Stimulated activated naive CD8-positive, alpha-beta T cell treated with anti-CD3 and anti-CD28 coated beads, Interleukin-15, amount 100 ng/mL, for 72 hours (primary cell): ENCODE measurements at regions not wholly inside any gene's neighbourhood (a gene's known extent, or its start where the extent isn't known, plus 50 kb on each side); places are given as distances from the start of the nearest gene placed in this dataset.

ENCODE experiments used
- ATAC-seq: fragments of 150-1000 bp; cut with Tn5 transposase; 2 replicates; pipeline ENCODE4 v1.10.0; 2021; ENCODE audit warnings: mild to moderate bottlenecking, moderate library complexity
- DNase-seq, 2 donors: peaks; one replicate each; pipeline ENCODE4 v3.0.0; 2021 to 2022
- H3K27ac Mint-ChIP-seq, 2 donors: one replicate each; pipeline ENCODE4 v1.8.0; 2022; ENCODE audit warnings: mild to moderate bottlenecking in 2 of 2, mixed read lengths in 2 of 2, moderate library complexity in 2 of 2
- H3K27me3 Mint-ChIP-seq: one replicate; pipeline ENCODE4 v1.8.0; 2022; ENCODE audit warnings: mixed read lengths
- H3K4me1 Mint-ChIP-seq: one replicate; pipeline ENCODE4 v1.8.0; 2022; ENCODE audit warnings: mild to moderate bottlenecking, mixed read lengths
- H3K4me3 Mint-ChIP-seq, 2 donors: one replicate each; pipeline ENCODE4 v1.8.0; 2022; ENCODE audit warnings: mild to moderate bottlenecking in 2 of 2, mixed read lengths in 2 of 2, moderate library complexity in 1 of 2
- H3K9me3 Mint-ChIP-seq, 2 donors: one replicate each; pipeline ENCODE4 v1.8.0; 2022; ENCODE audit warnings: mixed read lengths in 2 of 2

DNA sequence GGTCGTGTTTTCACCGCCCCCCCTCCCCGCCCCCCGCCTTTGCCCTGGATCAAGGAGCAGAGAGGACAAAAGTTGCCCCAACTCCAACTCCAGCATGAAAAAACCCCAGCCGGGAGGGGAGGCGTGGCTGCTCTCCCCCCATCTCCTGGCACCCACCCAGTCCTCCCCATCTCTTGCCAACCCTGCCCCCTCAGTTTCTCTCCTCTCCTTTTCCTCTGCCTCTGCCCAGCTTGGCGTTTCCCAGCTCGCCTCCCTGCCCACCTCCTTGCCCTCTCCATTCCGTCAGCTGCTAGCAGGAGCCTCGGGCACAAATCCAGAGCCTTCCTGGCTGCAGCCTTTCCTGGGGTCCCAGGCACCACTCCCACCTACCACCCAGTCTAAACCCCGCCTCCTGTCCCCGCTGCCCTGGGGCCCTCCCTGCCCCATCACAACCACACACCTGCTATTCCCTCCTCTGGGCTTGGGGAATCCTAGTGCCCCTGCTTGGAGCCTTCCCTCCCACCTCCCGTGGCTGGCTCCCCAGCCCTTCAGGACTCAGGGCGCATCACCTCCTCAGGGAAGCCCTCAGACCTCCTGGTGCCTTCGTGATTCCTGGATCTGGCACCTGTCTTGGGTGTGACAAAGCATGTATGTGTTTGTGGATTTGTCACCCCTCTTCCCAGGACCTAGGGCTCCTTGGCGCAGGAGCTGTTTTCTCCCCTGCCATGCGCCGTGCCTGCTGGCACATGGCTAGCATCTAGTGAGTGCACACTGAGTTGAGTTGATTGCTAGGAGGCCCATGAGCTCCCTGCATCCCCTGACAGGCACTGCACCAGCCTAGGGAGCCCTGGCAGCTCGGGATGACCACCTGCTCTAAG, 209.1 kb downstream of the TFCP2L1 start:
- H3K9me3 Mint-ChIP-seq, result no peaks in the 10 kb centered on the region
- no peaks in the 10 kb centered on the region for H3K4me1 Mint-ChIP-seq
- H3K27me3 Mint-ChIP-seq, result peaks cover 49% of the 10 kb centered on the region
- peak overlapping the region in 1 of 2 donors; percentile 17 for H3K4me3 Mint-ChIP-seq
- DNase-seq (no peak), ATAC-seq (no peak)
- H3K27ac Mint-ChIP-seq, result no peak overlapping the region

DNA sequence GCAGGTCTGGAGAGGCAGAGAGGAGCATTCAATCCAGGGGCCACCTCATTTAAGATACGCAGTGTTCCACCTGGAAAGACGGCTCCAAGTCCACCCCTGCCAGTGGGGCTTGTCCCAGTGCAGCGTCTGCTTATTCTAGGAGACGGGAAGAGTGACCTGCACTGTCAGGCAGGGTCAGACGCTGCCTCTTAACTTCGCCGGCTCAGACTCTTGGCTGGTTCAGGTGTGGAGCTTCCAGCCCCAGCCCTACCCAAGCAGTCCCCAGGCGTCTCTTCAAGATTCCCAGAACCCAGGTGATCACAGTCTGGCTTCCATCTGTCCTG, 208.5 kb downstream of the TFCP2L1 start:
- Mint-ChIP-seq H3K9me3 (no peaks in the 10 kb centered on the region), H3K4me1 (no peaks in the 10 kb centered on the region), H3K4me3 (no peak overlapping the region), H3K27me3 (peaks cover 49% of the 10 kb centered on the region), H3K27ac (no peak overlapping the region)
- ATAC-seq (no peak), DNase-seq (no peak)

DNA sequence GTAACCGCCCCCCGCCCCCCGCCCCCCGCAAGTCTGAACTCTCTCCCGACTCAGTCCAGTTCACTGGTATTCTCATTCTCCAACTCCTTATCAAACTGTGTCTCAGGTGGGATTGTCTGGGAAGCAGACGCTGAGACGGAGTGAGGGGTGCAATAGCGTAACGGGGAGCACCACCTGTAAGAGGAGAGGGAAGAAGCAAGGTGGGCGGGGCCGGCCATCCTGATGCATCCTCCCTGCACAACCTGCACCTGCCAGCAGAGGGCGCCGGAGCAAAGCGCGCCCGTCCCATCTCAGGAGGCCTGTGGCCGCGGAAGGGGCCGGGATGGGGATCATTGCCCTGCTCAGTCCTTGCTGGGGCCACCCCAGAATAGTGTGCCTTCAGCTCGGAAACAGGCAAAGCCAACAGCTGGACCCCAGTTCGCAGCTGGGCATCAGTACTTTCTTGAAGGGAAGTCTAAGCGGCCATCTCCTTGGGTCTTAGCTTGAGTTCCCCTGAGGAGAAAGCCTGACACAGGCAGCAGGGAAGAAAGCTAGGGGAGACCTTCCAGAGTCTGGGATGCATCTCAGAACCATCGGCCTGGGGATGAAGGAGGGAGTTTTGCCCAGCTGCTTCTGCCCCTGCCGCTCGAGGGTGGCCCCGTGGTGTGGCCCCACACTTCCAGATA, 208.0 kb downstream of the TFCP2L1 start:
- peak; percentile 41 for ATAC-seq
- no peak overlapping the region for H3K27ac Mint-ChIP-seq
- peak; percentile 62 to 68 for DNase-seq

DNA sequence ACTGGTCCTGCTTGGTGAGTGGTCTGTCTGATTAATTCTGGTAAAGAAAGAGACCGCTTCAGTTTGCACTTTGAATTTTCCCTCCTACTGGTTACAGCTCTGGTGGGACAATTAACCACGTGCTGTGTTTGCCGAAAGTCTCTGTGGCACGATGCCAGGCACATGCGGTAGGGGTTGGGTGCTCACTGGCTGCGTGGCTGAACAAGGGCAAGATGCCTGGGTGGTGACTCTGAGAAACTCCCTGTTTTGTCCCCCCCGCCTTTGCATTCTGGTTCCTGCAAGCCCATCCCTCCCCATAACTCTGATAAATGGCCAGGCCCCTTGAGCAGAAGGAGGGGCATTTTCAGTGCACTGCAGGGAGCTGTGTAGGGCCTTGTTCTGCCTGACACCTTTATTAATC, 206.1 kb downstream of the TFCP2L1 start:
- H3K4me1 Mint-ChIP-seq, result no peaks in the 10 kb centered on the region
- H3K4me3 Mint-ChIP-seq, result no peak overlapping the region
- ATAC-seq (no peak), DNase-seq (no peak)
- H3K27me3 Mint-ChIP-seq, result peaks cover 58% of the 10 kb centered on the region
- H3K27ac Mint-ChIP-seq, result no peak overlapping the region
- no peaks in the 10 kb centered on the region for H3K9me3 Mint-ChIP-seq

More for the DNA sequence above, 208.0 kb downstream of the TFCP2L1 start:
- Mint-ChIP-seq H3K4me1 (no peaks in the 10 kb centered on the region), H3K9me3 (no peaks in the 10 kb centered on the region), H3K4me3 (no peak overlapping the region), H3K27me3 (peaks cover 50% of the 10 kb centered on the region)

DNA sequence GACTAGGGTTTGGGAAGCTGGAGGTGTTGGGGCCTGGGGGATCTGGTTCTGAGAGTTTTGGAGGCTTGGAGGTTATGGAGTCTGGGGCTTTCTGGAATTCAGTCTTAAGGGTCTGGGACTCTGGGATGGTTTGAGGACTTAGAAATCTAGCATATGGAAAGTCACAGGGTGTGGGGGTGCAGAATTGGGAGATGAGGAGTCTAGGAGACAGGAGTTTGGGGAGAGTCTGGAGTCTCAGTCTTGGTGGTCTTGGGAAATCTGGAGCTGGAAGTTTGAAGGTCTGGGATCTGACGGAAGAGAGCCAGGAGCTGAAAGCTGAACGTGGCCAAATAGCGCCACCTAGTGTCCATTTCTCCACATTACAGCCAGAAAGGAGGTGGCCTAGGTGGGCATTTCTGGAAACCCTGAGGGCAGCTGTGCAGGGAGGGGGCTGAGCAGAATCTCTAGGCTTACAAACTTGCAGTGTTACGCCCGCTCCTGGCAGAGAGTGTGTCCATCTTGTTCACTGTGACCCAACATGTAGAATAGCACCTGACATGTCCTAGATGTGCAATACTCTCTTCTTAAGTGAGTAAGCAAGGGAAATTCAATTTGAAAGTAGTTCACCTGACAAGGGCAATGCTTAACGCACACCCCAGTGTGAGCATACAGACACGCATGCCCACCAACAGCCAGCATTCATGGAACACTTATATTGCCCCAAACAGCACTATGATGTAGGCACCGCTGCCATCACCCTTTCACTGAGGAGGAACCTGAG, 204.8 kb downstream of the TFCP2L1 start:
- ATAC-seq, result no peak
- H3K27me3 Mint-ChIP-seq, result peaks cover 58% of the 10 kb centered on the region
- peak; percentile 27 to 48 for DNase-seq
- H3K4me1 Mint-ChIP-seq, result no peaks in the 10 kb centered on the region
- no peaks in the 10 kb centered on the region for H3K9me3 Mint-ChIP-seq
- no peak overlapping the region for H3K4me3 Mint-ChIP-seq
- H3K27ac Mint-ChIP-seq, result no peak overlapping the region

DNA sequence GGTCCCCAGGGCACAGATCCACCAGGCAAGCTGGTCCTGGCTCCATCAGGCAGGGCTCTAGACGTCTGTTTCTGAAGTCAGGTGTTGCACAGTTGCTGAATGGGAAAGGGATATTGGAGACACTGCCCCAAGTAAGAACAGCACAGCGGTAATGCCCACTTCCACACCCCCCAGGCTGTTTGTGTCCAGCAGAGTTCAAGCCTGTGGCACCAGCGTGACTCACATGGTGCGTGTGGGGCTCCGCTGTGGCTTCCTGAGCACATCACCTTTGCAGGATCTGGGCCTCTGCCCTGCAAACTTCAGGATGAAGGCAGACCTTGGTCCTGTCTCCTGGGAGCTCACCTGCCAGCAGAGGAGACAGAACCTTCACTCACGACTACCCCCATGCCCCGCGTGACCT, 203.3 kb downstream of the TFCP2L1 start:
- DNase-seq, result no peak
- Mint-ChIP-seq H3K4me1 (peaks cover 9% of the 10 kb centered on the region), H3K9me3 (no peaks in the 10 kb centered on the region), H3K27ac (no peak overlapping the region), H3K27me3 (peaks cover 52% of the 10 kb centered on the region), H3K4me3 (no peak overlapping the region)
- no peak for ATAC-seq

DNA sequence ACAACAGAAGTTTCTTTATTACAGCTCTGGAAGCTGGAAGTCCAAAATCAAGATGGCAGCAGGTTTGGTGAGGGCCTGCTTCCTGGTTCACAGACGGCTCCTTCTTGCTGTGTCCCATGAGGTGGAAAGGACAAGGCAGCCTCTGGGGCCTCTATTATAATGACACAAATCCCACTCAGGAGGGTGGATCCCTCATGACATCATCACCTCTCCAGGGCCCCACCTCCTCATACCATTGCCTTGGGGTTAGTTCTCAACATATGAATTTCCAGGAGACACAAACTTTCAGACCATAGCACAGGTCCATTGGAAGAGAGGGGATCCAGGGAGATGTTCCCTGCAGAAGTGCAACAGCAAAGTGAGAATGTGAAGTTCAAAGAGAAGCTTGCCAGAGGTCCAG, 202.8 kb downstream of the TFCP2L1 start:
- no peak for ATAC-seq
- no peak overlapping the region for H3K4me3 Mint-ChIP-seq

DNA sequence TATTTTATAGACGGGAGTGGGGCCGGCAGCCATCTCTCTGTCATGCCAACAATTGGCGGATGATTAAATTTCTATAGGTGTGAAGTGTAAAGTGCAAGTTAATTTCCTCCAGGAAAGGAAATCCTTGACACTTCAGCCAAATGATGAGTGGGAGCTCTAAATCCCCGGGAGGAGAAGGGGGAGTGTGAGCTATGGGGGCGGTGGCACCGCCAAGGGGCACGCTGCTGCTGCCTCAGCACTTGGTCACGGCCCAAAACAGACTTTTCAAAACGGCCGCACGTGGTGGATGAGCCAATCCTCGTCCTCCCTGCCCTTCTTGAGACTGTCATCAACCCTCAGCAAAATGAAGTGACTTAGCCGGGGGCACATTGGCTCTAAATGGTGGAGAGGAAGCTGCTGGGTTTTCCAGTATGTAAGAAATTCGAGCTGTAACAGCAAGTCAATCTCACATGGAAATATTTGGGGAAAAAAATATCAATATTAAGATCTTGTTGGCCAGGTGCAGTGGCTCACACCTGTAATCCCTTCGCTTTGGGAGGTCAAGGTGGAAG, 200.8 kb downstream of the TFCP2L1 start:
- Mint-ChIP-seq H3K4me1 (peaks cover 9% of the 10 kb centered on the region), H3K9me3 (no peaks in the 10 kb centered on the region), H3K4me3 (no peak overlapping the region), H3K27ac (no peak overlapping the region), H3K27me3 (peaks cover 34% of the 10 kb centered on the region)
- no peak for ATAC-seq
- DNase-seq, result no peak

More for the DNA sequence above, 202.8 kb downstream of the TFCP2L1 start:
- no peaks in the 10 kb centered on the region for H3K9me3 Mint-ChIP-seq
- H3K27me3 Mint-ChIP-seq, result peaks cover 47% of the 10 kb centered on the region
- peaks cover 9% of the 10 kb centered on the region for H3K4me1 Mint-ChIP-seq
- H3K27ac Mint-ChIP-seq, result no peak overlapping the region
- DNase-seq, result no peak

DNA sequence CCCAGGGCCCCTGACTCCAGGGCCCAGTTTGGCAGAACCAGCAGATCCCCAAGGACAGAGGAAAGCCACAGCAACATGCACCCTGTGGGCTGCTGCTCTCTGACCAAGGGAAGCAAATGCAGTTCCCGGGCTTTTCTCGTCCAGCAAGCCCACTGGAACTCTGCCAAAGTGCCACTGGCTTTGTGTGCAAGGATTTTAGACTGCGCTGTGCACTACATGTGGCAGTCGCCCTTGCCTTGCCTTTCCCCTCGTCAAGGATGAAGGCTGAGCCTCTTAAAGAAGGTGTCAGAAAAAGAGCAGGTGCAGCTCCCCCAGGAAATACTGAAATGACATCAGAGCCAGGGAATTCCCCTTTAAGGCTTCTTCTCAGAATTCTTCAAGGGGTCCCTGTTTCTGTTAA, 199.2 kb downstream of the TFCP2L1 start:
- Mint-ChIP-seq H3K27ac (peak overlapping the region in 1 of 2 donors; percentile 9), H3K9me3 (no peaks in the 10 kb centered on the region), H3K27me3 (peaks cover 25% of the 10 kb centered on the region), H3K4me3 (no peak overlapping the region), H3K4me1 (peaks cover 9% of the 10 kb centered on the region)
- ATAC-seq (no peak), DNase-seq (no peak)

DNA sequence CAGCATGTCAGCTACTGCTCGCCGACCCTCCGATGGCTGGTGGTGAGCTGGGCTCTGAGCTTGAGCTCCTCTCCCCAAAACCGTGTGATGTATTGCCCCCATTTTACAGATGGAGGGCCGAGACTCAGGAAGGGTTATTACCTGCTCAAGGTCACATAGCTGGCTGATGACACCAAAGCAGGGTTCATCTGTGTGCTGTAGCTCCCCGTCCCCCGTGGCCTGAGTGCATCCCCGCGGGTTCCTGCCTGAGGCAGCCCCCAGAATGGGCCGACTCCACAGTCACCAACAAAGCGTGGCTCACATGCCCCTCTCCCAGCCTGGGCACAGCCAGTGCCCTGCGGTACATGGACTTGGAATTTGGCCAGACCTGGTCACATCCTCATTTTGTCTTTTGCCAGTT, 198.6 kb downstream of the TFCP2L1 start:
- H3K27ac Mint-ChIP-seq, result no peak overlapping the region
- ATAC-seq, result no peak
- H3K4me1 Mint-ChIP-seq, result peaks cover 9% of the 10 kb centered on the region
- DNase-seq, result no peak
- no peak overlapping the region for H3K4me3 Mint-ChIP-seq
- H3K9me3 Mint-ChIP-seq, result no peaks in the 10 kb centered on the region
- peaks cover 27% of the 10 kb centered on the region for H3K27me3 Mint-ChIP-seq

DNA sequence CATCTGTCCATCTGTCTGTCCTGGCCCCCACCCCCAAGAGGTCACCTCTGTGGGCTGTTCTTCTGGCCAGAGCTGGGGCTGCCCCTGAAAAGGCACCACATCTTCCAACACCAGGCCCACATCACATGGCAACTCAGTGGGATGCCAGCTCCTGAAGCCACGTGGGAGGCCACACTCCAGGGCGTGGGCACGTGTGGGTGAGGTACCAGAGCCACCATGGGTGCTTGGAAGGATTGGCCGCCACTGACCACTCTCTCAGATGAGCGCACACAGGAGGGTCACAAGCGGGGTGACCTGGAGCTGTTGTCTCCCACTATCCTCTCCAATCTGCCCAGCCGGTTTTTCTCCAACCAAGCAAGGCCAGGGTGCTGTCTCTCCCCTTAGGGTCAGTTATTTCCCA, 197.9 kb downstream of the TFCP2L1 start:
- Mint-ChIP-seq H3K9me3 (no peaks in the 10 kb centered on the region), H3K27me3 (peaks cover 26% of the 10 kb centered on the region), H3K4me1 (peaks cover 9% of the 10 kb centered on the region), H3K27ac (no peak overlapping the region), H3K4me3 (no peak overlapping the region)
- DNase-seq, result no peak
- ATAC-seq, result no peak

DNA sequence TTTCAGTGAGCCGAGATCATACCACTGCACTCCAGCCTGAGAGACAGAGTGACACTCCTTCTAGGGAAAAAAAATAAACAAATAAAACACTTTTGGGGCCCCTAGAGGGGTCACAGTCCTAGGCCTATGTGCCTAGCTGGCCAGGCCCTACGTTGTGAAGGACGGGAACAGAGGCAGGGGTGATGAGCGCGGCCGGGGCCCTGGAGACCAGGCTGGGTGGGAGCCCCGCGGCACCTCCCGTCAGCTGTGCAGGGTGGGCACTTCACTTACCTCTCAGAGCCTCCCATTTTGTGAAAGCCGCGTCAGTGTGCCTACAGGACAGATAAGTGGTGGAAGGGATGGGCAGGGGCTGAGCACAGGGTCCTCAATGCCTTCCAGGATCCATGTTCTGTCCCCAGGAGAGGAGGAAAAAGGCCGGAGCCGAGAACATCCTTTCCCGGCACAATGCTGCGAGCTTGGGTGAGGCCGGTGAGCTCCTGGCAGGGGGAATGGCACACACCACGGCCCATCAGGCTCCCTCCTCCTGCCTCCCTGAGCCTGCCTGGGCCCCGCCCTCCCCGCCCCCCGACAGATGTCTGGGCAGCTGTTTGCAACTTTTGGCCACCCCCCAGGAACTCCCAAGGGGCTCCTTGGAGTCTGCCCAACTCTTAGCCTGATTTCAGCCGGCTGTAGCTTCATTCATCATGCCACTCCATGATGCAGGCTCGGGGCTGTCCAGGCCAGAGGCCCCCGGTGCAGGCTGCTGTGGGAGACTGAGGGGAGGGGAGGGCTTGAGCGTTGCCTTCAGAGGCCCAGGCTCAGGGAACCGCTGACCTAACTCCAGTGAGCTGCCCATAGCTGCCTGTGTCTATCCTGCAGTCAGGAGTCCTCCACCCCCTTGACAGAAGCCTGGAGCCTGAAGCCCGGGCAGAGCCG, 196.5 kb downstream of the TFCP2L1 start:
- peak; percentile 19 for ATAC-seq
- Mint-ChIP-seq H3K27me3 (peaks cover 19% of the 10 kb centered on the region), H3K4me1 (peaks cover 9% of the 10 kb centered on the region), H3K27ac (no peak overlapping the region), H3K9me3 (no peaks in the 10 kb centered on the region), H3K4me3 (no peak overlapping the region)
- DNase-seq, result no peak

DNA sequence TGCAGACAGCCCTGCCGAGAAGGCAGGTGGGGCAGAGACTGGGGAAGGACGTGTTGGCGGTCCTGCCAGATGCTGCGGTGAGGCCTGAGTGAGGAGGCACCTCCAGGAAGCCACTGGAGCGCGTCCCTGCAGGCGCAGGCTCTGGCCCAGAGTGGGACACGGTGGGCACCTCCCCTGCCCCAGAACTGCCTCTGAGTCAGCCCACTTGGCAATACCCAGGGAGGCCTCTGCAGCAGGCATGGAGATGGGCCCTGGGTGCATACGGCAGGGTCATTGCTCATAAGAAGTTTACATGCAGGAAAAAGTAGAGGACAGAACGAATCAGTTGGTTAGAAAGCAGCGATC, 195.9 kb downstream of the TFCP2L1 start:
- no peaks in the 10 kb centered on the region for H3K9me3 Mint-ChIP-seq
- no peak overlapping the region for H3K4me3 Mint-ChIP-seq
- DNase-seq (no peak), ATAC-seq (no peak)
- H3K27ac Mint-ChIP-seq, result no peak overlapping the region
- H3K4me1 Mint-ChIP-seq, result peaks cover 9% of the 10 kb centered on the region
- H3K27me3 Mint-ChIP-seq, result peaks cover 19% of the 10 kb centered on the region

DNA sequence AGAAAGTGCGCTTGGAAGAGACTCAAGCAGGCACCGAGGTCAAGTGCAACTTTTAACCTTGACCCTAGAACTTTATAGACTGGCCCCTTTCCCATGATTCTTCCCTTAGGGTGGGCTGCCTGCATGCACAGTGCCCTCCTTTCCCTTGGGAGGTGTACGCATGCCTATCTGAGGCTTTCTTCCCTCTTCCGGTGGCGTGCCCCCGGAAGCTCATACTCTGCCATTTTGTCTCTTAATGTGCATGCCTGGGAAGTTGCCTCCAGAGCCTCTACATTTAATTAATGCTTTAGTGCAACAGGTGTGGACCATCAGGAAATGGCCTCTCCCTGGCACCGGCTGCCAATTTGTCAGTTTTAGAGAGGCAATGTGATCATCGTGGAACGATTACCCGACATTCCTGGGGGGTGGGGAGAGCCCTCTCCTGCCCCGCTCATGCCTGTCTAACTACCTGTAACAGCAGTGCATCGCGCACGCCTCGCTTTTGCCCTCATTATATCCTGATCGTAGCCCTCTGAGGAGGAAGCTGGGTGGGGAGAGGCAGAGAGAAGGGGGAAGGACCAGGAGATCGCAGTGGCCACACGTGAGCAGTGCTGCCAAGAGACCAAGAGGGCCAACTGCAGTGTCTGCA, 194.8 kb downstream of the TFCP2L1 start:
- no peak for DNase-seq
- H3K27me3 Mint-ChIP-seq, result peaks cover 25% of the 10 kb centered on the region
- no peak overlapping the region for H3K4me3 Mint-ChIP-seq
- H3K4me1 Mint-ChIP-seq, result peaks cover 9% of the 10 kb centered on the region
- ATAC-seq, result no peak
- no peaks in the 10 kb centered on the region for H3K9me3 Mint-ChIP-seq
- H3K27ac Mint-ChIP-seq, result no peak overlapping the region

DNA sequence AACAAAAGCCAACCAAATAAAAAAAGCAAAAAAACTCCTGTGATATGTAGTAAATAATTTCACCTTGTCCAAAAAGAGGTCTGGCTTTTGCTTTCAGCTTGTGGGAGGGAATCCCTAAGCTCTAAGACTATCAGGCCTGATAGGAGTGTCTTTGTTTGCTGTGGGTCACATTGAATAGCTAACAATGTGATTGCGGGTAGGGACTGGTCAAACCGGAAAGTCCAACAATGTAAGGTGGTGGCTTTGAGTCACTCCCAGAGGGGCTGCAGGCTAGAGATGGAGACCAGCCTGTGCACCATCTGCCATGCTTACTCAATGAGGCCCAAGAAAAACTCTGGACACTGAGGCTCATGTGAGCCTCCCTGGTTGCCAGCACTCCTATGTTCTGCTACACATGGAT, 192.9 kb downstream of the TFCP2L1 start:
- ATAC-seq (no peak), DNase-seq (no peak)
- no peak overlapping the region for H3K4me3 Mint-ChIP-seq
- H3K4me1 Mint-ChIP-seq, result no peaks in the 10 kb centered on the region
- peaks cover 27% of the 10 kb centered on the region for H3K27me3 Mint-ChIP-seq
- no peak overlapping the region for H3K27ac Mint-ChIP-seq
- H3K9me3 Mint-ChIP-seq, result no peaks in the 10 kb centered on the region
